ENCODE measurements at regions not wholly inside any gene's neighbourhood (a gene's known extent, or its start where the extent isn't known, plus 50 kb on each side); places are given as distances from the start of the nearest gene placed in this dataset.

- Histone ChIP-seq H3K4me3 (ENCODE audit: low read depth, low read length) (no peak overlapping the region), H3K36me3 (ENCODE audit: insufficient read depth, low read length) (no peaks in the 10 kb centered on the region), H2AFZ (ENCODE audit: low read length, unreplicated experiment) (no peak overlapping the region), H3K79me2 (ENCODE audit: control insufficient read depth, insufficient read depth, low read length, unreplicated experiment) (no peaks in the 10 kb centered on the region), H3K27me3 (ENCODE audit: insufficient read depth, low read length) (no peaks in the 10 kb centered on the region), H3K27ac (ENCODE audit: low read depth, low read length) (no peak overlapping the region), H3K4me1 (ENCODE audit: control insufficient read depth, insufficient read depth, low read length, unreplicated experiment) (peaks cover 10% of the 10 kb centered on the region)
These were observed 136.3 kb upstream of the PLEKHG7 start for GRCh38 chr12:92566448-92567019.

DNA sequence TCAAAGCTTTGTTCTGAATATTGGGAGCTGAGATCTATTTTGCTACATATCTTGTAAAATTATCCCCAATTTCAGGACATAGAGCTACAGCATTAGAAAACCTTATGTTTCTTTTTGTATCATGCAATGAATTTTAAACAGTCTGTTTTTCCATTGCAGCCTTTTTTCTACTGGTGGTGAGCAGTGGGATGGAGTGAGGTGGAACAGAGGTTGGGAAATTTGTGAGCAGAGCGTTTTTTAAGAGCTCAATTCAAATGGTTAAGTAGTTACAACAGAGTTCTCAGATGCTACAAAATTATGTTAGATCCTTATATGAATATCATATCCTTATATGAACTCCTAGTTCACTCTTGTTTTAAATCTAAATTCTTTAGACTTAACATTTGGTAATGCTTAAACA, 139.0 kb upstream of the PLEKHG7 start:
- H2AFZ ChIP-seq (ENCODE audit: low read length, unreplicated experiment): no peak overlapping the region
- peaks cover 14% of the 10 kb centered on the region for H3K4me1 ChIP-seq (ENCODE audit: control insufficient read depth, insufficient read depth, low read length, unreplicated experiment)
- H3K79me2 ChIP-seq (ENCODE audit: control insufficient read depth, insufficient read depth, low read length, unreplicated experiment): no peaks in the 10 kb centered on the region
- H3K36me3 ChIP-seq (ENCODE audit: insufficient read depth, low read length): no peaks in the 10 kb centered on the region
- H3K27me3 ChIP-seq (ENCODE audit: insufficient read depth, low read length): no peaks in the 10 kb centered on the region
- no peak overlapping the region for H3K4me3 ChIP-seq (ENCODE audit: low read depth, low read length)
- H3K27ac ChIP-seq (ENCODE audit: low read depth, low read length): no peak overlapping the region

DNA sequence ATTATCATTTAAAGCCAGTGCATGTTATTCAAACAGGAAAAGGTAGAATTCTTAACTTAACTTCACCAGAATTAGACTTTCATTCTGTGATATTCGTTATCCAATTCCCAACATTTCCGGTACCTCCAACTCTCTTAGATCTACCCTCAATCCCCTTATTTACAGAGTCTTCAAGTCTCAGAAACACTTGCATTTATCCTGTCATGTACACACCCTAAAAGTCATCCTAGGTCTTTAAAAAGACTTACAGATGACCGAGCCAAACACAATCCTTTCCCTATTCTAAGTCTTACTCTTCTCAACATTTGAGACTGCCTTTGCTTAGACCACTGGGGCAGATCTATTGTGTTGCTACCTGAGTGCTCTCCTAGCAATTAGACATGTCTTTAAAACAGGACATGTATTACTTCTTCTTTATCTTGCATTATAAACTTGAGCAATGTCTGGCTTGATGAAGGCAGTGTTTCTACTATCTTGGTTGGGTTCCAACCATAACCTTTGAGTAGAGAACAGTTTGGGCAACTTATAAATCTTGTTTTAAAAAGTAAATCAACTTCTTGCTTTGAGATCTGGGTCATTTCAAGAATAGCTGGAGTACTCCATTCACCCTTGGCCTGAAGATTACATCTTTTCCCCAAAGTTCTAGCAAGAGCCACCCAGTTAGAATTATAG, 140.6 kb upstream of the PLEKHG7 start:
- Histone ChIP-seq H3K4me3 (ENCODE audit: low read depth, low read length) (no peak overlapping the region), H3K79me2 (ENCODE audit: control insufficient read depth, insufficient read depth, low read length, unreplicated experiment) (no peaks in the 10 kb centered on the region), H3K36me3 (ENCODE audit: insufficient read depth, low read length) (no peaks in the 10 kb centered on the region), H2AFZ (ENCODE audit: low read length, unreplicated experiment) (peak overlapping the region; percentile 15), H3K4me1 (ENCODE audit: control insufficient read depth, insufficient read depth, low read length, unreplicated experiment) (peaks cover 17% of the 10 kb centered on the region), H3K27ac (ENCODE audit: low read depth, low read length) (no peak overlapping the region), H3K27me3 (ENCODE audit: insufficient read depth, low read length) (no peaks in the 10 kb centered on the region)

DNA sequence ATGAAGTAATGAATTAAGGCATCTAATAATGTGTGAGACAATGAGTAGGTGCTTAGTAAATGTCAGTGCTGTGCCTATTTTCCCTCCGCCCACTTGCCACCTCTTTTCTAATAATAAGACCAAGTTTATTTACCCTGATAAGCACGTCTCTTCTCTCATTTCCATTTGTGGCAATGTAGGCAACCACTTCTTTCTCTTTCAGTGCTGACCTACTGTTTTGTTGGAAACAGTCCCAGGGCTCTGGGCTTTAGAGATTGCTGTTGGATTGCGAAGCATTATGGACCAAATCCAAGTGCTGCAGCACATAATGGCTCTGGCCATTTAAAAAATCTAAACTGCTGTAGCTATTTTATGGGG, 141.3 kb upstream of the PLEKHG7 start:
- Histone ChIP-seq H3K4me3 (ENCODE audit: low read depth, low read length) (no peak overlapping the region), H3K79me2 (ENCODE audit: control insufficient read depth, insufficient read depth, low read length, unreplicated experiment) (no peaks in the 10 kb centered on the region), H3K4me1 (ENCODE audit: control insufficient read depth, insufficient read depth, low read length, unreplicated experiment) (peaks cover 17% of the 10 kb centered on the region), H3K36me3 (ENCODE audit: insufficient read depth, low read length) (no peaks in the 10 kb centered on the region), H3K27me3 (ENCODE audit: insufficient read depth, low read length) (no peaks in the 10 kb centered on the region), H2AFZ (ENCODE audit: low read length, unreplicated experiment) (no peak overlapping the region), H3K27ac (ENCODE audit: low read depth, low read length) (0 out of 2 replicates have a peak overlapping the region, but pooled peaks have one; percentile 15)

GRCh38 chr12:92560713-92561542, 141.9 kb upstream of the PLEKHG7 start:
- H3K4me1 ChIP-seq (ENCODE audit: control insufficient read depth, insufficient read depth, low read length, unreplicated experiment): peaks cover 17% of the 10 kb centered on the region
- no peaks in the 10 kb centered on the region for H3K27me3 ChIP-seq (ENCODE audit: insufficient read depth, low read length)
- no peaks in the 10 kb centered on the region for H3K79me2 ChIP-seq (ENCODE audit: control insufficient read depth, insufficient read depth, low read length, unreplicated experiment)
- no peak overlapping the region for H2AFZ ChIP-seq (ENCODE audit: low read length, unreplicated experiment)
- H3K4me3 ChIP-seq (ENCODE audit: low read depth, low read length): no peak overlapping the region
- H3K36me3 ChIP-seq (ENCODE audit: insufficient read depth, low read length): no peaks in the 10 kb centered on the region
- H3K27ac ChIP-seq (ENCODE audit: low read depth, low read length): 0 out of 2 replicates have a peak overlapping the region, but pooled peaks have one; percentile 15

DNA sequence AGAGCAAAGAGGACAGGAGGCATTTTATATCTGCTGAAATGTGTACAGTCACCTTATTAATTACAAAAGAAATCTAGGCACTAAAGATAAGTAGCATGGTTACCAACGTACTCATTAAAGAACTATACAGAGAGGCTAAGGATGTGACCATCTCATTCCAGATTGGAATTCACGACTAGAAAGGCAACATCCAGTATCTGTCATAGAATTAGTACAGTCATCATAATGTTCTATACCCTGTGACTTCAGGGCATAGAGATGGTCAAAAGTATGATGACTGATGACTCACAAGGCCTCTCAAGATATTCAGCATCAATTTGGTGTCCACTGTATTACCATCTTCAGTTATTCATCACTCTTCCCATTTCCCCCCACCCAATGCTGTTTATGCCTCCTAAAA, 144.0 kb upstream of the PLEKHG7 start:
- H3K27me3 ChIP-seq (ENCODE audit: insufficient read depth, low read length): no peaks in the 10 kb centered on the region
- H3K79me2 ChIP-seq (ENCODE audit: control insufficient read depth, insufficient read depth, low read length, unreplicated experiment): no peaks in the 10 kb centered on the region
- H3K27ac ChIP-seq (ENCODE audit: low read depth, low read length): no peak overlapping the region
- H2AFZ ChIP-seq (ENCODE audit: low read length, unreplicated experiment): no peak overlapping the region
- no peaks in the 10 kb centered on the region for H3K36me3 ChIP-seq (ENCODE audit: insufficient read depth, low read length)
- H3K4me3 ChIP-seq (ENCODE audit: low read depth, low read length): no peak overlapping the region
- H3K4me1 ChIP-seq (ENCODE audit: control insufficient read depth, insufficient read depth, low read length, unreplicated experiment): peaks cover 17% of the 10 kb centered on the region

DNA sequence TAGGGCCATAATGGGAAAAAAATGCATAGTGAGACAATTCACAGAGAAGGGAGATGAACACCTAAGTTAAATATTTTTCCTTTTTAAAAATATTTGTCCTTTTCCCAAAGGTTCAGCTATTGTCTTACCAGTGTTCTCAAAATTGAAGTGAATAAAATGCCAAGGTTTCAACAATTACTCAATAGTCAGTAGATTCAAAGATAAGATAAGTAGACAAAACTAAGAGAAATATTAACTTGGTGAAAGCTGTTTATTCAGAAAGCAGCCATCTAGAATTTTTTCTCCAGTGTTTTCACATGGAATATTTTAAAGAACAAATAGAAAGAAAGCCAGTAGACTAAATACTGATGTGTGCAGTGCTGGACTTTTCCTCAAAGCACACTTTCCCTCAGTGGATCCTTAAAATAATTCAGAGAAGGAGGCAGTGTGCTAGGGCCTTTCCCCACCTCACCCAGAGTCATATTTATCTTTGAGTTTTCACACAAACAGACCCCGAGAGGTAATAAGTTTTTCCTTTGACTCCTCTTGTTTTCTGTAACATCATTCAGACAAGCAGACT, 144.5 kb upstream of the PLEKHG7 start:
- peaks cover 17% of the 10 kb centered on the region for H3K4me1 ChIP-seq (ENCODE audit: control insufficient read depth, insufficient read depth, low read length, unreplicated experiment)
- no peak overlapping the region for H3K4me3 ChIP-seq (ENCODE audit: low read depth, low read length)
- no peaks in the 10 kb centered on the region for H3K36me3 ChIP-seq (ENCODE audit: insufficient read depth, low read length)
- H3K27me3 ChIP-seq (ENCODE audit: insufficient read depth, low read length): no peaks in the 10 kb centered on the region
- no peak overlapping the region for H2AFZ ChIP-seq (ENCODE audit: low read length, unreplicated experiment)
- H3K79me2 ChIP-seq (ENCODE audit: control insufficient read depth, insufficient read depth, low read length, unreplicated experiment): no peaks in the 10 kb centered on the region
- H3K27ac ChIP-seq (ENCODE audit: low read depth, low read length): no peak overlapping the region

GRCh38 chr12:92557422-92557724, 145.4 kb upstream of the PLEKHG7 start:
- no peaks in the 10 kb centered on the region for H3K36me3 ChIP-seq (ENCODE audit: insufficient read depth, low read length)
- H3K4me3 ChIP-seq (ENCODE audit: low read depth, low read length): no peak overlapping the region
- no peak overlapping the region for H3K27ac ChIP-seq (ENCODE audit: low read depth, low read length)
- H3K4me1 ChIP-seq (ENCODE audit: control insufficient read depth, insufficient read depth, low read length, unreplicated experiment): peaks cover 19% of the 10 kb centered on the region
- no peaks in the 10 kb centered on the region for H3K79me2 ChIP-seq (ENCODE audit: control insufficient read depth, insufficient read depth, low read length, unreplicated experiment)
- no peaks in the 10 kb centered on the region for H3K27me3 ChIP-seq (ENCODE audit: insufficient read depth, low read length)
- no peak overlapping the region for H2AFZ ChIP-seq (ENCODE audit: low read length, unreplicated experiment)

- Histone ChIP-seq H3K79me2 (ENCODE audit: control insufficient read depth, insufficient read depth, low read length, unreplicated experiment) (no peaks in the 10 kb centered on the region), H3K36me3 (ENCODE audit: insufficient read depth, low read length) (no peaks in the 10 kb centered on the region), H3K27me3 (ENCODE audit: insufficient read depth, low read length) (no peaks in the 10 kb centered on the region), H2AFZ (ENCODE audit: low read length, unreplicated experiment) (no peak overlapping the region), H3K27ac (ENCODE audit: low read depth, low read length) (no peak overlapping the region), H3K4me1 (ENCODE audit: control insufficient read depth, insufficient read depth, low read length, unreplicated experiment) (peaks cover 19% of the 10 kb centered on the region), H3K4me3 (ENCODE audit: low read depth, low read length) (no peak overlapping the region)
These were observed 146.0 kb upstream of the PLEKHG7 start for GRCh38 chr12:92556637-92557421.

- no peaks in the 10 kb centered on the region for H3K36me3 ChIP-seq (ENCODE audit: insufficient read depth, low read length)
- no peaks in the 10 kb centered on the region for H3K27me3 ChIP-seq (ENCODE audit: insufficient read depth, low read length)
- H3K27ac ChIP-seq (ENCODE audit: low read depth, low read length): no peak overlapping the region
- no peaks in the 10 kb centered on the region for H3K79me2 ChIP-seq (ENCODE audit: control insufficient read depth, insufficient read depth, low read length, unreplicated experiment)
- peaks cover 18% of the 10 kb centered on the region for H3K4me1 ChIP-seq (ENCODE audit: control insufficient read depth, insufficient read depth, low read length, unreplicated experiment)
- no peak overlapping the region for H3K4me3 ChIP-seq (ENCODE audit: low read depth, low read length)
- H2AFZ ChIP-seq (ENCODE audit: low read length, unreplicated experiment): no peak overlapping the region
These were observed 146.6 kb upstream of the PLEKHG7 start for GRCh38 chr12:92556141-92556540.
